GM18505 (cell line): ENCODE measurements at regions not wholly inside any gene's neighbourhood (a gene's known extent, or its start where the extent isn't known, plus 50 kb on each side); places are given as distances from the start of the nearest gene placed in this dataset.

Source experiments
- ATAC-seq: cut with Tn5 transposase; IDR thresholded peaks from one replicate; pipeline ENCODE4 v1.9.1; 2021; ENCODE audit not compliant: unreplicated experiment
- POLR2A ChIP-seq: IDR thresholded peaks from 4 replicates; pipeline ENCODE4 v1.6.1; 2011; ENCODE audit warnings: borderline replicate concordance; ENCODE audit not compliant: insufficient read depth, insufficient read length; ENCODE audit errors: extremely low read depth

DNA sequence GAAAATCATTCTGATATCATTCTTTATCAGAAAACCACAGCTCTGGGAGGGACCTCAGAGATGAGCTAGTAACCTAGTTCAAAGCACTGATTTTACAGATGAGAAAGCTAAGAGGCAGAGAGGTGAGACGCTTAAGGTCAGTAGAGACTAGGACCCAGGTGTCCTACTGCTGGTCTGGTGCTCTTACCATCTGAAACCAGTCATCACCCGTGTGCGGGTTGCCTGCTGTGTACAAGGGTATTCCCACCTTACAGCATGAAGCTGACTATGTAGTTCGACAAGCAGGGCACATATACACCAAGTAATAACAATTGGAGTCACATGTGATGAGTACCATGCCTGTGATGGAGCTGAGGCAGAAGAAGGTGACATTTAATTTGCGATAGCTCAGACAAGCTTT, 133.7 kb downstream of the ADAMTS15 start:
- no peak for TF ChIP-seq POLR2A
- no peak for ATAC-seq

DNA sequence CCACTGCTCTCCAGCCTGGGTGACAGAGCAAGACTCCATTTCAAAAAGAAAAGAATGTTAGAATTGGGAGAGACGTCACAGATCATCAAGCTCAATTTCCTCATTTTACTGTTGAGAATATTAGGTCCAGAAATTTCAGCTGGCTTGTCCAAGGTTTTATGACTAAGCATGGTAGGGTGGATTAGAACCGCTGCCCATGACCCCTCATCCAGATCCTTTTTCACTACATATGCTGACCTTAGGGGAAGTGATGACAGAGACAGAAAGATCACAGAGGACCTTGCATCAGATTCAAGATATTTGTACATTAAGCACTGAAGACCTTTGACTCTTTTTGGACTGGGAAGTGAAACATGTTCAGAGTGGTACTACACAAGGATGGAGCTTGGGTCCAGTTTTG, 134.5 kb downstream of the ADAMTS15 start:
- no peak for TF ChIP-seq POLR2A

DNA sequence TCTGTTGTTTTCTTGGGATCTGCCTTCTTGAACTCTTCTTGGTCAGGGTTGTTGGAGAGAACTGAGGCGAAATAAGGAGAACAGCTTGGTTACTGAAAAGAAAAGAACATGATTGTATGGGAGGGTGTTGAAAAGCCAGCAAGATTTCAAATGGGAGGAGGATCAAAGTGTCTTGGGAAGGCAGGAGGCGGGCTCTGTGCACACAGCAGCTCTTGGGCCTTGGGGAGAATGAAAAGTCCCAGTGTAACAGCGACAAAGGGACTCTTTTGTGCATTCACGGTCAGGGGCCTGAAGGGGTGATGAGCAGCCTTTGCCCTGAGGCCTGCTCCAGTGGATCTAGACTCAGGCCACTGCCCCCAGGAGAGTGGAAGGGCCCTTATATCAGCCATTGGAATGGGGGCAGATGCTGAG, 135.4 kb downstream of the ADAMTS15 start:
- TF ChIP-seq POLR2A, result no peak
- no peak for ATAC-seq

More for the DNA sequence above, 134.5 kb downstream of the ADAMTS15 start:
- no peak for ATAC-seq

DNA sequence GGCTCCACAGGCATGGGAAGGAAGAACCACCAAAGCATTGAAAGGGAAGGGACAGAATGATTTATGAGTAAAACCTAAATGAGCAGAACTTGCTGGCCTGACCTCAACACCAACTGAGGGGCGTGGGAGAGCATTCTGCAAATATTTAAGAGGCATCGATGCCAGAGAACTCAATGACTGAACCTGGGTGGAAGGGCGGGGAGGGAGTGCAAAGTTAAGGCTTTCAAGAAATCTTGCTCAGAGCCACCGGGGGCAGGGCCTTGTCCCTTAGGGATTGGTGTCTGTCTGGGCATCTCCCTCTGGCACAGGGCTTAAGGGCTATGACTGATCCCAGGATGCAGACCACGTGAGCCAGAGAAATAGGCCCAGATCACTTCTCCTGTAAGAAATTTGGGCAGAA, 137.1 kb downstream of the ADAMTS15 start:
- ATAC-seq, result no peak

DNA sequence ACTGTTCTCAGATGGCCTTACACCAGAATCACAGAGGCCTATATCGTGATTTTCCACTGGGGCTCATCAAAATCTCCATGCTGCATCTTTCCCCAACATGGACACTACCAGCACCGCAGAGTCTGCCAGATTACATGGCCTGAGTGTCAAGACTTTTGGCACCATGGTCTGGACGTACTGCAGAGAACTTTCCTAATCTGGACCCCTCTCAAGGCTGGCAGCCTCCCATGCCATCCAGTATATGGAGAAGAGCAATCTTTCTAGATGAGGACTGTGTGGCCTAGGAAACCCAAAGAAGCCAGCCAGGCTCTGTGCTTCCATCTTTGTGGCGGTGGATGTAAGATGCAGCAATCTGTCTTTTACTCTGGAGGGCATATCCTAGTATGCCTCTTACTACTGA, 139.2 kb downstream of the ADAMTS15 start:
- no peak for TF ChIP-seq POLR2A
- no peak for ATAC-seq

More for the DNA sequence above, 137.1 kb downstream of the ADAMTS15 start:
- no peak for TF ChIP-seq POLR2A

DNA sequence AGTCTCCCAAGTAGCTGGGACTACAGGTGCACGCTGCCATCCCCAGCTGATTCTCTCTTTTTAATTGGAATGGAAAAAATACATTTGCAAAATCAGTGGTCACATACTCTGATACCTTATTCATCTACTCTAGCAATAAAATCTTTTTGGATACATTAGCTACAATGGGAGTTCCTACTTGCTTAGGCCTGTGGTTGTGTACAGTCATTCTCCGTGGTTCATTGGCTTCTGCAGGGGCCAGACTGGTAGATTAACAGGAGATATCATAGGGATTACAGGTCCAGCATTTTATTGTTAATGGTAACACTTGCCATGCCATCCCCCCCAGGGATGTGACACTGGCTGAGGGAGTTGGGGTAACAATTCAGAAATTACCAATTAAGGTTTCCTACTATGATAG, 140.0 kb downstream of the ADAMTS15 start:
- ATAC-seq, result no peak
- no peak for TF ChIP-seq POLR2A

DNA sequence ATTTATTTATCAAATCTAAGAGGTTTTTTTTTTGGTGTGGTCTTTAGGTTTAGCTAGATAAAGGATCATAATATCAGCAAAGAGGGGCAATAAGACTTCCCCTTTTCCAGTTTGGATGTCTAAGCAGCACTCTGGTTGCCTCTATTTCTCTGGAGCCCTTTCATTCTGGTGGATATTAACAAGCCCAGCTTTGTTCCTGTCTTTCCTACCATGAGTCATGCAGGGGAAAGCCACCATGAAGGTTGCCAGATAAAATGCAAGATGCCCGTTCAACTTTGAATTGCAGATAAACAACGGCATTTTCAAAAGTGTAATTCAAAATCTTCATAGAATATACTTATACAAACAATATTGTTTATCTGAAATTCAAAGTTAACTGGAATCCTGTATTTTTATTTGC, 143.6 kb downstream of the ADAMTS15 start:
- no peak for ATAC-seq
- no peak for TF ChIP-seq POLR2A

DNA sequence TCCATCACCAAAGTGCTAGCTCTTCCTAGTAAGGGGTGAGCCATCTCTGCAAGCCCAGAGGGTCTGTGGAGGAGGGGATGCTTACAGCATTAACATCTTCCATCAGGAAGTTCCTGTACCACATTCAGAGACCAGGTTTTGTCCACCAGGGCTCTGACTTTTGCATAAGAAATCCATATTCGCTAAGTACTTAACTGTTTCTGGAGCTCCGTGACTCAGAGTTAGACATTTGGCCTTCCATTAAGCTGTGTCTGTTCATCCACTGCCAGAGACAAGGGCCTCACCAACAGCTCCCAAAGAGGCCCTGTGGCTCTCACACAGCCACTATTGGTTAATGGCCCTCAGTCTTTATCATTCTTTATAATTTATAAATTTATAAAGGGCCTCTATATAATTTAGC, 144.6 kb downstream of the ADAMTS15 start:
- no peak for TF ChIP-seq POLR2A
- ATAC-seq, result no peak

DNA sequence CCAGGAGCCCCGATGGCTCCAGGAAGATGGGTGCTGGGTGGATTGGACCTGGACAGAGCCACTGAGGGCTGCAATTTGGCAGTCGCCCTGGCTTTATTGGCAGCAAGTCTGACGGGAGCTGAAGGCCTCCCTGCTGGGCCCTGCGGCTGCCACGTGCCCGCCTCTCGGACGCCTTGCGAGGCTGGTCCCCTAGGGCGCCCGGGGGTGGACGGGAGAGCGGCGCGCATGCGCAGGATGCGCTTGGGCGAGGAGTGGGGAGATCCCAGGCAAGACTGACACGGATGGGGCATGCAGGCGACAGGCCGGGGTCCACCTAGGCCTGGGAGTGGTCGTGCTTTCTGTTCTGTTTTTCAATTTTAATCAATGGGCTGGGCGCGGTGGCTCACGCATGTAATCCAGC, 150.0 kb downstream of the ADAMTS15 start:
- ATAC-seq, result no peak
- TF ChIP-seq POLR2A, result no peak

DNA sequence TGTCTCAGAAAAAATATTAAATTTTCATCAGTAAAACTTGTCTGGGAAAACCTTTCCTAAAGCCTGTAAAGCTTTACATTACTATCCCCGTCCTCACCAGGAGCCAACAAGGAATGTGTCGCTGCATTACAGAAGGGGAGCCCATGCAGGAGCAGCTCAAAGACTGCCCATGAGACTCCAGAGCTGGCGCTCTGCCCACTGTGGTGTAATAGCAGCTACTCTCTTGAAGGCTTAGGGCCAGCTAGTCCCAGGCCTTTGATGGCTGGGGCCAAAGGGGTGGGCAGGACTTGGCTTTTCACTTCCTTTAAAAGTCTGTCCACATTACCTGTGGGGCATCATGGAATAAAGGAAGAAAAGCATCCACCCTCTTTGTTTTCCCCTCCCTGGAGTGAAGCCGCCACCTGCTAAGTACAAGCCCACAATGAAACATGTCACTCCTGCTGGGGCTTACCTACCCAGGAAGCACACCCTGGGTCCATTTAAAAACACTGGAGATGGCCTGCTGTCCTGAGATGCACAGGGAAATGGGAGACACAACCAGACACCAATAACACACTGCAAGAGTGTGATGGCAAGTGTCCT, 150.7 kb downstream of the ADAMTS15 start:
- no peak for TF ChIP-seq POLR2A

DNA sequence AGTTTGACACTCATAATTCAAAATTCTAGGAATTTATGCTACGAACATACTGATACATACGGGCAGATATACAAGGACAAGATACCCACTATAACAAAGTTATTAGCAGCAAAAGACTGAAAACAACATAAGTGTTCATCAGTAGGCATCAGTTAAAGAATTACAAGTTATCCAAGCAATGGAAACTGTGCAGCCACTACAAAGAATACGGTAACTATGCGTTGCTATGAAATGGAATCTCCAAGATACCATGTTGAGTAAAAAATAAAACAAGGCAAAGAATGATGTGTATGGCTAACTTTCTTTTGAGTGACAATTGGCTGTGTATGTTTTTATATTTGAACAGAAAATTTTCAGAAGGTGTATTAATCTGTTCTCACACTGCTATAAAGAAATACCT, 151.7 kb downstream of the ADAMTS15 start:
- no peak for ATAC-seq
- TF ChIP-seq POLR2A, result no peak

More for the DNA sequence above, 150.7 kb downstream of the ADAMTS15 start:
- no peak for ATAC-seq

DNA sequence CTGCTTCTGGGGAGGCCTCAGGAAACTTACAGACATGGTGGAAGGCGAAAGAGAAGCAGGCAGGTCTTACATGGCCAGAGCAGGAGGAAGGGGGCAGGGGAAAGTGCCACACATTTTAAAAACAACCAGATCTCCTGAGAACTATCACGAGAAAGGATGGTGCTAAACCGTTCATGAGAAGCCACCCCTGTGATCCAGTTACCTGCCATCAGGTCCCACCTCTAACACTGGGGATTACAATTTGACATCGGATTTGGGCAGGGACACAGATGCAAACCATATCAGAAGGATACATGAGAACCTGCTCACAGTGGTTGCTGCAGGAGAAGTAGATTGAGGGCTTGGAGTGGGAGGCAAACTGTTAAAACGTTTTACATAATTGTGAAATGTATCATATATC, 152.2 kb downstream of the ADAMTS15 start:
- no peak for ATAC-seq
- no peak for TF ChIP-seq POLR2A

DNA sequence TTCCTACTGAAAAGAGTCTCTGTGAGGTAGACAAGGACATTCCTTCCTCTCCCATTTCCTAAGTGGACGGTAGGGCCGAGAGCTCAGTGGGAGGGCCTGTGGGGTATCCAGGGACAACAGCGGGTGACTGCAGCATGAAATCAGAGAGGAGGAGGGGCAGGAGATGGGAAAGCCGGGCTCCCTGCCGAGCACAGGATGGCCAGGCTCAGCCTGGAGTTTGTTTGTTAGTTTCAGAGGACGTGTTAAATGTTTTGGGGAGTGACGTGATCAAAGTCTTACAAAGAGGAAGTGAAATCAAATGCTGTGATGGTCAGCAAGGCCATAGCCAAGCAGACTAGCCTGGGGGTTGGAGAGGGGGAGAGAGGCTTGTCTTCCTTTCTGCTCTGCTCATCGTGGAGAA, 152.7 kb downstream of the ADAMTS15 start:
- no peak for TF ChIP-seq POLR2A
- ATAC-seq, result no peak

DNA sequence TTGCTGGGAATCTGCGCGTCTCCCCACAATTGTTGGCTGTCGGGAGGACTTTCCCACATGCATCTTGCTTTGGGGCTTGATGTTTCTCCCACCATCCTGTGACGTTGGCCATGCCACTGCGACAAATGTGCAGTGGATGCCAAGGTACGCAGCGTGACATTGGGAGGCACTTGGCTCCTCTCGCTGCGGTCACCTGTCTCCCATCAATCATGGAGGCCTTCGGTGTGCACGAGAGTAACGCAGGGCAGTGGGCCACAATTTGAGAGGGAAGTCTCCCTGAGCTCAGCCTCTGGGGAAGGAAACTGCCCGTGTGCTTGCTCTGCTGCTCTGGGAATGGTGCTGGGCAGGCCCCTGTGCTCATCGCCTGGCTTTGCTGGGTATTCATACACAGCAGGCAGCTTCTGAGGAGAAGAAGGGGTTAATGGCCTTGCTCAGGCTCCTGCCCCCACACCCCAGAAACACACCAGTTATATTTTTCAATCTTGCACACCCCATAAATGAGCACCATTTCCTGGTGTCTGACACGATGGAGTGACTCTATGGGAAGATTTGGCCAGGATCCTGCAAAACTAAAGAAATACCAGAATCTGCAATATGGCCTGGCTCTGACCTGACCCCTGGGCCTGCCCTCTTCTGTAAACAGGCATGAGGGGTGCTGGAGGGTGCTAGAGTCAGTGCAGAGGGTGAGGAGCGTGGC, 153.5 kb downstream of the ADAMTS15 start:
- TF ChIP-seq POLR2A, result no peak
- ATAC-seq, result no peak

DNA sequence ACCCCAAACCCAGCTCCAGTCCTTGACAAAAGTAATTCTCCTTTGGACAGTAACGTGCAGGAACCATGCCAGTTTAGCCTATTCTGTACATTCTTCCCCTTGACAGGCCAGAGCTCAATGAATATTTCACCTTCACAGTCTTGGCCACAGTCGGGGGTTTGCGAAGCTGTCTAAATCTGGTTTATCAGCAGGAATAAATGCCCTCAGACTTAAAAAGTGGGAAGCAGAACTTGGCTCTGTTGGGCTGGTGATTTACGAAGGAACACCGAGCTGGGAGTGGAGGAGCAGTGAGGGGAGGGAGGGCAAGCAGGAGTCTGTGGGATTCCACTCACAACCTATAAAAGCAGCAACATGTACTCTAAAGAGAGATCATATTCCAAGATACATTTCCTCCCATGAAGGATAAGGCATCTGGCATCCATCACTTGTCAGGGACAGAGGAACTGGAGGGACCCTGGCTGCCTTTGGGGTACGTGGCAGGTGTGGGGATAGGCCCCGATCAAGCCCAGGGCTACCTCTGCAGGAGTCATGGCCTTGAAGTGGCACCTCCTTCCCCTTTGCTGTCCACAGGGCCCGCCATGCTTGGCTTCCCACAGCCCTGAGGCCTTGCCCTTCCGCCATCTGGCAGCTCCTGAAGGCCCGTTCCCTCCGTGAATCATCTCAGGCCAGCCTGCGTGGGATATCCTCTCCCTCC, 154.3 kb downstream of the ADAMTS15 start:
- ATAC-seq, result no peak
- no peak for TF ChIP-seq POLR2A

DNA sequence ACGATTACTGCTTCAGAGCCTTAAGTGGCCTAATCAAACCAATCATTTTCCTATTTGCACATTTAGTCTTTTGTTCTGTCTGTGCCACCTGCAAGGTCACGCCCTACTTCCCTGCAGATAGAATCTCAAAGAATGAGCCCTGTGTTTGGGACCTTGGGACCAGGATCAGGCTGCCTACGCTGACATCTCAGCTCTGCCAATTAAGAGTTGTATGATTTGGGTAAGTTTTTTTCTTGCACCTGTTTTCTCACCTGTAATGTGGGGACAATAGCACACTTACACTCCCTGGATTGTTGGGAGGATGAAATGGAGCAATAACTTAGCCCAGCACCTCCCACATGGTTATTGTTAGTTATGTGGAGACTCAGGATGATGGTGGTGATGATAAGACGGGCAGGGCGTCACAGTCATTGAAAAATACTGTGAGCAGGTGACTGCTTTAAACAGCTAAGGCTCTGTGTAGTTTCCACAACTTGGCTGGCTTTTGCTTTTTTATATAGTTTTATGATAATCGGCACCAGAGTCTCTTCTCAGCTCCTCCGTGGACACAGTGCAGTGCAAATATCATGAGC, 155.0 kb downstream of the ADAMTS15 start:
- no peak for ATAC-seq
- TF ChIP-seq POLR2A, result no peak
